DMS114 treated with DMSO at 0.1 percent for 48 hours (cell line): ENCODE measurements at regions not wholly inside any gene's neighbourhood (a gene's known extent, or its start where the extent isn't known, plus 50 kb on each side); places are given as distances from the start of the nearest gene placed in this dataset.

Experiments
- DNase-seq: peaks from one replicate; lab custom pipeline; 2025; ENCODE audit not compliant: unreplicated experiment; lab: John Stamatoyannopoulos, UW

DNA sequence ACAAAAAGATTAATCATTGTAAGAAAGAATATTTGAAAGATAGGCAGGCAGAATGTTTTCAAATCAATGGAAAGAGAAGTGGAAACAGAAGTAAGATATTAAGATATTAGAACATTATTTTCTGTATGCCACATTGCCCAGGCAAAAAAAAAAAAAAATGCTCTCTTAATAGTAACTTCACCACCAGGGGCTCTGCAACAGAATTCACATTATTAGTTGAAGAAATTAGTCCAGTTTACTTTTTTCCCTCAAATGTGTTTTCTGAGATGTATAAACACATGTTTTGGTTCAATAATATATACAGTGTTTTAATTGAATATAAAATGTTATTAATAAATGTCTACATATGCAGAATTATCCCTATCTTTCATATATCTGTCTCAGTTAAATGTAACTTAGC, 78.0 kb upstream of the ADAD1 start:
- no peak for DNase-seq

GRCh38 chr4:122305853-122306252, 73.0 kb upstream of the ADAD1 start:
- DNase-seq: no peak

- peak; percentile 13 for DNase-seq
Measured at GRCh38 chr4:122309988-122310626, 68.7 kb upstream of the ADAD1 start.

DNA sequence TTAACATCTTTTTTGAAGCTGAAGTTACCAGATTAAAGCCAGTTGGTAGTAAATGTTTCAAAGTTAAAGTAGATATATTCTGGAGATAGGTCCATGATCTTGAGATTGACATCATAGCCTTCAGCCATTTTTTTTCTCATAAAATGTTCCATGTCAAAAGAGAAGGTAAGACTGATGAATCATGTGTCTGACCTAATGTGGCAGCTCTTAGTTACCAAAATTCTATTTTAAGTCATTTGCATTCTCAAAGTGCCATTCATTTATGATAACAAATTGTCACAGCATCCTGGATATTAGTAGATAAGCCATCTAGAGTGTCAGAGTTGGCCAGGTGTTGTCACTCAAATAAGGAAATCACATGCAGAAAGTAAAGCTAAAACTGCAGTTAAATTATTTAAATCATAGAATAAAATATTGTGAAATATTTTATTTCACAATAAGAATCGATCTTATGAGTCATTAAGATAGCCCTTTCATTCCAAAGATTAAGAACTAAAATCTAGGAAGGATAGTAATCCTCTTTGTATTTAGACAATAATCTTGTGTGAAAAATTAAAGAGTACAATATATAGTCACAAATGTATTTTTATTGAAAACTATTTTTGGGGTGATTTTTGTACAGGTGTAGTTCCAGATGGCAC, 65.7 kb upstream of the ADAD1 start:
- DNase-seq: no peak

- DNase-seq: no peak
Measured at GRCh38 chr4:122326908-122327307, 51.9 kb upstream of the ADAD1 start.

GRCh38 chr4:122328893-122329292, 49.9 kb upstream of the ADAD1 start:
- DNase-seq: no peak
